ENCODE measurements at regions not wholly inside any gene's neighbourhood (a gene's known extent, or its start where the extent isn't known, plus 50 kb on each side); places are given as distances from the start of the nearest gene placed in this dataset.
"Not testable (repeated sequence)": the region's sequence is repeated elsewhere in the genome, so short reads cannot be mapped to it uniquely, and the experiment has no call there.

- Histone ChIP-seq H3K9me3 (no peaks in the 10 kb centered on the region), H3K4me1 (no peaks in the 10 kb centered on the region), H3K36me3 (no peaks in the 10 kb centered on the region), H3K4me3 (no peak overlapping the region), H3K27me3 (no peaks in the 10 kb centered on the region), H3K27ac (peak overlapping the region; percentile 39)
- DNase-seq (ENCODE audit: extremely low spot score in 2 of 2) = no peak
- no peak for TF ChIP-seq POLR2AphosphoS5 (IDR thresholded peaks at IDR 0.05; ENCODE audit: insufficient read depth in 1 of 2, low read depth in 1 of 2)
- TF ChIP-seq POLR2A (IDR thresholded peaks at IDR 0.05) = no peak
- no peak for TF ChIP-seq CTCF (IDR thresholded peaks at IDR 0.05)
- intact Hi-C loops (cut with DNase I) = no loop called here
Observed at GRCh38 chrX:44061968-44062614, 88.9 kb upstream of the NDP start.

- Histone ChIP-seq H3K36me3 (no peaks in the 10 kb centered on the region), H3K4me1 (no peaks in the 10 kb centered on the region), H3K9me3 (no peaks in the 10 kb centered on the region), H3K27ac (no peak overlapping the region), H3K4me3 (no peak overlapping the region), H3K27me3 (no peaks in the 10 kb centered on the region)
- no peak for DNase-seq (ENCODE audit: extremely low spot score in 2 of 2)
- intact Hi-C loops (cut with DNase I) = no loop called here
- no peak for TF ChIP-seq POLR2AphosphoS5 (IDR thresholded peaks at IDR 0.05; ENCODE audit: insufficient read depth in 1 of 2, low read depth in 1 of 2)
- TF ChIP-seq POLR2A (IDR thresholded peaks at IDR 0.05) = no peak
- no peak for TF ChIP-seq CTCF (IDR thresholded peaks at IDR 0.05)
Observed at GRCh38 chrX:44060221-44060620, 87.0 kb upstream of the NDP start.

- H3K4me1 ChIP-seq = no peaks in the 10 kb centered on the region
- no peaks in the 10 kb centered on the region for H3K9me3 ChIP-seq
- intact Hi-C loops (cut with DNase I) = no loop called here
- no peak overlapping the region for H3K27ac ChIP-seq
- H3K36me3 ChIP-seq = no peaks in the 10 kb centered on the region
- no peaks in the 10 kb centered on the region for H3K27me3 ChIP-seq
- H3K4me3 ChIP-seq = no peak overlapping the region
- DNase-seq (ENCODE audit: extremely low spot score in 2 of 2) = no peak
- TF ChIP-seq POLR2A (IDR thresholded peaks at IDR 0.05) (no peak), POLR2AphosphoS5 (IDR thresholded peaks at IDR 0.05; ENCODE audit: insufficient read depth in 1 of 2, low read depth in 1 of 2) (no peak), CTCF (IDR thresholded peaks at IDR 0.05) (no peak)
Observed at GRCh38 chrX:44058339-44058738, 85.1 kb upstream of the NDP start.

GRCh38 chrX:44055638-44056037 lies 82.4 kb upstream of the NDP start:
- Histone ChIP-seq H3K4me1 (no peaks in the 10 kb centered on the region), H3K36me3 (no peaks in the 10 kb centered on the region), H3K27ac (no peak overlapping the region), H3K27me3 (no peaks in the 10 kb centered on the region), H3K4me3 (no peak overlapping the region), H3K9me3 (no peaks in the 10 kb centered on the region)
- no peak for DNase-seq (ENCODE audit: extremely low spot score in 2 of 2)
- intact Hi-C loops (cut with DNase I) = no loop called here
- no peak for TF ChIP-seq CTCF (IDR thresholded peaks at IDR 0.05)
- TF ChIP-seq POLR2AphosphoS5 (IDR thresholded peaks at IDR 0.05; ENCODE audit: insufficient read depth in 1 of 2, low read depth in 1 of 2) = no peak
- TF ChIP-seq POLR2A (IDR thresholded peaks at IDR 0.05) = no peak

GRCh38 chrX:44054863-44055601 lies 81.8 kb upstream of the NDP start:
- DNase-seq (ENCODE audit: extremely low spot score in 2 of 2) = no peak
- Histone ChIP-seq H3K4me1 (no peaks in the 10 kb centered on the region), H3K9me3 (no peaks in the 10 kb centered on the region), H3K27me3 (no peaks in the 10 kb centered on the region), H3K27ac (no peak overlapping the region), H3K4me3 (no peak overlapping the region), H3K36me3 (no peaks in the 10 kb centered on the region)
- intact Hi-C loops (cut with DNase I) = no loop called here
- TF ChIP-seq CTCF (IDR thresholded peaks at IDR 0.05) = no peak
- no peak for TF ChIP-seq POLR2AphosphoS5 (IDR thresholded peaks at IDR 0.05; ENCODE audit: insufficient read depth in 1 of 2, low read depth in 1 of 2)
- TF ChIP-seq POLR2A (IDR thresholded peaks at IDR 0.05) = no peak

- H3K27me3 ChIP-seq; DNase-seq (ENCODE audit: extremely low spot score in 2 of 2); H3K9me3 ChIP-seq; H3K27ac ChIP-seq; H3K36me3 ChIP-seq; H3K4me3 ChIP-seq; intact Hi-C loops (cut with DNase I); H3K4me1 ChIP-seq: not testable (repeated sequence)
Observed at GRCh38 chrX:44045106-44045505, 71.9 kb upstream of the NDP start.

All from vagina (tissue), 2 donors.